H9 (cell line): ENCODE measurements at regions not wholly inside any gene's neighbourhood (a gene's known extent, or its start where the extent isn't known, plus 50 kb on each side); places are given as distances from the start of the nearest gene placed in this dataset.

Experiments used
- DNase-seq: peaks from one replicate; pipeline ENCODE4 v3.0.0-alpha.2; 2017
- H2AFZ ChIP-seq: one replicate; pipeline ENCODE4 v1.6.1; 2013; ENCODE audit warnings: mild to moderate bottlenecking, low read length, control low read depth, moderate library complexity
- H2AK5ac ChIP-seq: 2 replicates; pipeline ENCODE4 v1.6.1; 2013; ENCODE audit warnings: low read length, control low read depth, mixed read lengths; ENCODE audit not compliant: insufficient read length
- H2BK120ac ChIP-seq: one replicate; pipeline ENCODE4 v1.6.1; 2013; ENCODE audit warnings: low read depth, mild to moderate bottlenecking, low read length, control low read depth, inconsistent platforms; ENCODE audit not compliant: poor library complexity, severe bottlenecking
- H2BK12ac ChIP-seq: 2 replicates; pipeline ENCODE4 v1.6.1; 2013; ENCODE audit warnings: low read length, control low read depth, mixed read lengths, low read depth; ENCODE audit not compliant: insufficient read length
- H2BK15ac ChIP-seq: 2 replicates; pipeline ENCODE4 v1.6.1; 2013; ENCODE audit warnings: low read depth, low read length, control low read depth
- H2BK20ac ChIP-seq: one replicate; pipeline ENCODE4 v1.6.1; 2013; ENCODE audit warnings: low read depth, mild to moderate bottlenecking, low read length, control low read depth, inconsistent platforms; ENCODE audit not compliant: poor library complexity, severe bottlenecking
- H2BK5ac ChIP-seq: 2 replicates; pipeline ENCODE4 v1.6.1; 2013; ENCODE audit warnings: low read length, control low read depth, mixed read lengths; ENCODE audit not compliant: insufficient read length
- H3K14ac ChIP-seq: 2 replicates; pipeline ENCODE4 v1.6.1; 2013; ENCODE audit warnings: low read length, control low read depth; ENCODE audit not compliant: insufficient read depth
- H3K18ac ChIP-seq: 2 replicates; pipeline ENCODE4 v1.6.1; 2013; ENCODE audit warnings: low read depth, mild to moderate bottlenecking, mixed read lengths, low read length, control low read depth; ENCODE audit not compliant: insufficient read length
- H3K23ac ChIP-seq: 2 replicates; pipeline ENCODE4 v1.6.1; 2013; ENCODE audit warnings: low read length, control low read depth, mixed read lengths, low read depth; ENCODE audit not compliant: insufficient read length
- H3K23me2 ChIP-seq: 2 replicates; pipeline ENCODE4 v1.6.1; 2013; ENCODE audit warnings: low read depth, mild to moderate bottlenecking, mixed read lengths, low read length, control low read depth; ENCODE audit not compliant: insufficient read length, poor library complexity, severe bottlenecking
- H3K27ac ChIP-seq: 2 replicates; pipeline ENCODE4 v1.5.1; 2013; ENCODE audit warnings: low read length, control low read depth, mixed read lengths, low read depth; ENCODE audit not compliant: insufficient read length
- H3K27me3 ChIP-seq: 2 replicates; pipeline ENCODE4 v1.6.1; 2013; ENCODE audit warnings: low read length, control low read depth, inconsistent platforms; ENCODE audit not compliant: insufficient read depth
- H3K4ac ChIP-seq: 2 replicates; pipeline ENCODE4 v1.6.1; 2013; ENCODE audit warnings: low read depth, mild to moderate bottlenecking, control low read depth, inconsistent platforms, low read length, moderate library complexity
- H3K4me1 ChIP-seq: 2 replicates; pipeline ENCODE4 v1.6.1; 2013; ENCODE audit warnings: low read length, control low read depth, inconsistent platforms; ENCODE audit not compliant: insufficient read depth
- H3K4me2 ChIP-seq: 2 replicates; pipeline ENCODE4 v1.6.1; 2013; ENCODE audit warnings: low read length, control low read depth, mixed read lengths; ENCODE audit not compliant: insufficient read length, insufficient read depth
- H3K56ac ChIP-seq: 2 replicates; pipeline ENCODE4 v1.6.1; 2013; ENCODE audit warnings: low read depth, mild to moderate bottlenecking, mixed read lengths, low read length, control low read depth; ENCODE audit not compliant: insufficient read length
- H3K79me1 ChIP-seq: 2 replicates; pipeline ENCODE4 v1.6.1; 2013; ENCODE audit warnings: low read depth, mild to moderate bottlenecking, moderate library complexity, low read length, control low read depth, inconsistent platforms; ENCODE audit not compliant: insufficient read depth, poor library complexity, severe bottlenecking
- H3K79me2 ChIP-seq: 2 replicates; pipeline ENCODE4 v1.6.1; 2013; ENCODE audit warnings: low read length, control low read depth, inconsistent platforms; ENCODE audit not compliant: insufficient read depth
- H3K9ac ChIP-seq: 2 replicates; pipeline ENCODE4 v1.6.1; 2013; ENCODE audit warnings: low read length, control low read depth, mixed read lengths; ENCODE audit not compliant: insufficient read length; ENCODE audit errors: extremely low read depth
- H3K9me3 ChIP-seq: one replicate; pipeline ENCODE4 v1.6.1; 2013; ENCODE audit warnings: low read depth, low read length, inconsistent platforms; ENCODE audit not compliant: control insufficient read depth
- H3T11ph ChIP-seq: one replicate; pipeline ENCODE4 v1.6.1; 2013; ENCODE audit warnings: mild to moderate bottlenecking, low read length, control low read depth, inconsistent platforms
- H4K20me1 ChIP-seq: one replicate; pipeline ENCODE4 v1.6.1; 2013; ENCODE audit not compliant: control insufficient read depth, insufficient read length, insufficient read depth
- H4K5ac ChIP-seq: 2 replicates; pipeline ENCODE4 v1.6.1; 2013; ENCODE audit warnings: low read depth, mild to moderate bottlenecking, mixed read lengths, low read length, control low read depth; ENCODE audit not compliant: insufficient read length
- H4K8ac ChIP-seq: replicated peaks from 2 replicates; pipeline ENCODE4 v1.6.1; 2013; ENCODE audit warnings: low read length, control low read depth, mixed read lengths, low read depth; ENCODE audit not compliant: insufficient read length
- H4K91ac ChIP-seq: 2 replicates; pipeline ENCODE4 v1.6.1; 2013; ENCODE audit warnings: low read depth, mild to moderate bottlenecking, moderate library complexity, mixed read lengths, low read length, control low read depth; ENCODE audit not compliant: insufficient read length
- H3K27ac Mint-ChIP-seq, 3 experiments: 2 replicates in 2 of 3; 3 replicates in 1 of 3; pipeline ENCODE4 v1.8.0; 2020 to 2021; ENCODE audit warnings: mixed read lengths in 3 of 3, mild to moderate bottlenecking in 1 of 3, moderate library complexity in 1 of 3
- H3K27me3 Mint-ChIP-seq: 2 replicates; pipeline ENCODE4 v1.8.0; 2021; ENCODE audit warnings: low read depth, mild to moderate bottlenecking, moderate library complexity, mixed read lengths
- H3K36me3 Mint-ChIP-seq, 3 experiments: 2 replicates in 2 of 3; 3 replicates in 1 of 3; pipeline ENCODE4 v1.8.0; 2020 to 2021; ENCODE audit warnings: low read depth in 3 of 3, mixed read lengths in 3 of 3; ENCODE audit not compliant: insufficient read depth in 1 of 3
- H3K4me1 Mint-ChIP-seq, 2 experiments: 2 replicates each; pipeline ENCODE4 v1.8.0; 2020; ENCODE audit warnings: mixed read lengths in 2 of 2
- H3K4me3 Mint-ChIP-seq, 2 experiments: 2 replicates in 1 of 2; 3 replicates in 1 of 2; pipeline ENCODE4 v1.8.0; 2020 to 2021; ENCODE audit warnings: mild to moderate bottlenecking in 2 of 2, mixed read lengths in 2 of 2, moderate library complexity in 1 of 2
- H3K9me3 Mint-ChIP-seq, 2 experiments: 2 replicates in 1 of 2; 3 replicates in 1 of 2; pipeline ENCODE4 v1.8.0; 2020; ENCODE audit warnings: mild to moderate bottlenecking in 2 of 2, mixed read lengths in 2 of 2, moderate library complexity in 1 of 2
- WGBS: extraction: QIAGEN DNeasy Blood & Tissue Kit; methylation state at CpG from one replicate; pipeline ENCODE4 v1.1.7; 2013; ENCODE audit warnings: missing lambda C conversion rate, low lambda C conversion rate, mixed read lengths; ENCODE audit not compliant: insufficient read length; ENCODE audit errors: extremely low coverage; 5-methylcytosine and 5-hydroxymethylcytosine counted together
- TF ChIP-seq, protein P1 (sequence below): fragments of 200-600 bp; sonication (generic); conservative IDR thresholded peaks from 3 replicates; pipeline ENCODE4 v1.8.0; 2021; ENCODE audit warnings: antibody characterized with exemption, mild to moderate bottlenecking

DNA sequence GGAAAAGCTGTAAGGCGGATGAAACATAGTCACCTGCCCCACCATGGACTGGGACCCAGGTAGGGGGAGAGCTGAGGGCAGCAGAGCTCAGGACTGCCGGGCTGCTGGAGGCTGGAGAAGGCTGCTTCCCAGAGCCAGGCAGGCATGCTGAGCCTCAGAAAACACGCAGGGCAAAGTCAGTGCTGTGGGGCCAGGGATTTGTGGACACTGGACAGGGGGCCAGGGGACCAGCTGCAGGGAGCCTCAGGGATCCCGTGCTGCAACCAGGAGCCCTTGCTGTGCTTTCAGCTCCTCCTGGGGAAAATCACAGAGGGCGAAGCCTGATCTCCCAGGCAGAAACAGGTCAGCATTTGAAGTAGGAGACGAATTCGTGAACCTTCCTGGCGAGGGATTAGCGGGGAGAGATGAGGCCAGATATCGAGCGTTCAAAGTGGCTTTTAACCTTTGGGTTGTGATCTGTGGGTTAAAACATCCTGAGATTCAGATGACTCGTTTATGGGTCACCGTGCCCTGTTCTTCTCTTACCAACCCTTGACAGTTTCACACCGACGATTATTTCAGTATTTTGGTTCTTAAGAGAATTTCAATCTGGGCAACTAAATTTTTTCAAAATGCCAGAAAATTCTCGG lies 85.6 kb upstream of the SHH start:
- H3K79me2 ChIP-seq = no peaks in the 10 kb centered on the region
- H2BK120ac ChIP-seq = no peak overlapping the region

More for the DNA sequence above, 85.6 kb upstream of the SHH start:
- Histone ChIP-seq H3T11ph (no peak overlapping the region), H3K79me1 (no peaks in the 10 kb centered on the region), H2BK5ac (no peak overlapping the region), H4K5ac (no peak overlapping the region), H3K23ac (no peak overlapping the region), H2BK12ac (no peak overlapping the region), H2BK15ac (no peak overlapping the region), H3K4ac (no peak overlapping the region), H3K4me1 (no peaks in the 10 kb centered on the region), H3K9ac (no peak overlapping the region), H3K56ac (no peak overlapping the region), H3K9me3 (no peaks in the 10 kb centered on the region), H3K27me3 (no peaks in the 10 kb centered on the region), H2AK5ac (no peak overlapping the region), H3K4me2 (no peak overlapping the region), H3K27ac (no peak overlapping the region), H4K8ac (no peak overlapping the region), H3K14ac (no peak overlapping the region), H4K91ac (no peak overlapping the region), H3K23me2 (no peaks in the 10 kb centered on the region), H2BK20ac (no peak overlapping the region), H2AFZ (no peak overlapping the region), H4K20me1 (no peaks in the 10 kb centered on the region), H3K18ac (no peak overlapping the region)
- DNase-seq = no peak
- Mint-ChIP-seq H3K27me3 (peaks cover 17% of the 10 kb centered on the region), H3K27ac (no peak overlapping the region), H3K9me3 (peaks cover 13 to 18% of the 10 kb centered on the region in 2 experiments), H3K36me3 (peaks cover 0 to 7% (median 7%) of the 10 kb centered on the region in 3 experiments; a peak in 3 of 7 replicates), H3K4me3 (no peak overlapping the region), H3K4me1 (no peaks in the 10 kb centered on the region)
- no CpG with 5 or more reads among the region's 16 CpGs for WGBS
- TF ChIP-seq, protein P1, sequence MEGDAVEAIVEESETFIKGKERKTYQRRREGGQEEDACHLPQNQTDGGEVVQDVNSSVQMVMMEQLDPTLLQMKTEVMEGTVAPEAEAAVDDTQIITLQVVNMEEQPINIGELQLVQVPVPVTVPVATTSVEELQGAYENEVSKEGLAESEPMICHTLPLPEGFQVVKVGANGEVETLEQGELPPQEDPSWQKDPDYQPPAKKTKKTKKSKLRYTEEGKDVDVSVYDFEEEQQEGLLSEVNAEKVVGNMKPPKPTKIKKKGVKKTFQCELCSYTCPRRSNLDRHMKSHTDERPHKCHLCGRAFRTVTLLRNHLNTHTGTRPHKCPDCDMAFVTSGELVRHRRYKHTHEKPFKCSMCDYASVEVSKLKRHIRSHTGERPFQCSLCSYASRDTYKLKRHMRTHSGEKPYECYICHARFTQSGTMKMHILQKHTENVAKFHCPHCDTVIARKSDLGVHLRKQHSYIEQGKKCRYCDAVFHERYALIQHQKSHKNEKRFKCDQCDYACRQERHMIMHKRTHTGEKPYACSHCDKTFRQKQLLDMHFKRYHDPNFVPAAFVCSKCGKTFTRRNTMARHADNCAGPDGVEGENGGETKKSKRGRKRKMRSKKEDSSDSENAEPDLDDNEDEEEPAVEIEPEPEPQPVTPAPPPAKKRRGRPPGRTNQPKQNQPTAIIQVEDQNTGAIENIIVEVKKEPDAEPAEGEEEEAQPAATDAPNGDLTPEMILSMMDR = no peak
